H1 (cell line): ENCODE measurements at regions not wholly inside any gene's neighbourhood (a gene's known extent, or its start where the extent isn't known, plus 50 kb on each side); places are given as distances from the start of the nearest gene placed in this dataset.

ENCODE experiments used
- CTCF ChIA-PET: fragments of 300-600 bp; sonication (Branson Sonifier 250); formaldehyde crosslinking; loops from one replicate; lab custom pipeline; 2021; ENCODE audit not compliant: partially characterized antibody; lab: Charles Lee
- POLR2A ChIA-PET: fragments of 300-600 bp; sonication (Branson Sonifier 250); formaldehyde crosslinking; loops from one replicate; lab custom pipeline; 2021; ENCODE audit warnings: inconsistent platforms; ENCODE audit not compliant: partially characterized antibody; lab: Charles Lee
- DNase-seq, 2 experiments: peaks; one replicate each; pipeline versions ENCODE4 v3.0.0 to v3.0.0-alpha.2; 2010 to 2022; ENCODE audit warnings: low spot score in 2 of 2, low read depth in 1 of 2, mixed read lengths in 1 of 2
- FAIRE-seq: peaks from 2 replicates; lab custom pipeline; 2011; peaks lifted over from hg19 to GRCh38; lab: Jason Lieb, UNC
- H2AFZ ChIP-seq: 2 replicates; pipeline ENCODE4 v1.8.1; 2012; ENCODE audit warnings: low read length, inconsistent platforms
- H2AK5ac ChIP-seq: 2 replicates; pipeline ENCODE4 v1.6.1; 2013; ENCODE audit warnings: low read depth, low read length
- H2BK120ac ChIP-seq: replicated peaks from 2 replicates; pipeline ENCODE3; 2013; ENCODE audit warnings: low read depth, low read length, inconsistent platforms
- H2BK12ac ChIP-seq: 2 replicates; pipeline ENCODE4 v1.6.1; 2013; ENCODE audit warnings: low read depth, low read length
- H2BK15ac ChIP-seq: 2 replicates; pipeline ENCODE4 v1.6.1; 2013; ENCODE audit warnings: low read length
- H2BK20ac ChIP-seq: 2 replicates; pipeline ENCODE4 v1.6.1; 2013; ENCODE audit warnings: low read length
- H2BK5ac ChIP-seq: 2 replicates; pipeline ENCODE4 v1.6.1; 2013; ENCODE audit warnings: low read depth, low read length
- H3K14ac ChIP-seq: 2 replicates; pipeline ENCODE4 v1.6.1; 2013; ENCODE audit warnings: inconsistent platforms; ENCODE audit not compliant: insufficient read length
- H3K18ac ChIP-seq: 2 replicates; pipeline ENCODE4 v1.6.1; 2013; ENCODE audit warnings: low read length; ENCODE audit errors: extremely low read depth
- H3K23ac ChIP-seq: 2 replicates; pipeline ENCODE4 v1.6.1; 2013; ENCODE audit warnings: inconsistent platforms; ENCODE audit not compliant: insufficient read length
- H3K23me2 ChIP-seq: 2 replicates; pipeline ENCODE4 v1.6.1; 2013; ENCODE audit warnings: low read depth, low read length
- H3K27ac ChIP-seq: 2 replicates; pipeline ENCODE4 v1.6.1; 2011; ENCODE audit warnings: low read depth, low read length, inconsistent platforms
- H3K27me3 ChIP-seq, 4 experiments: replicated peaks in 1 of 4; 1 replicate in 1 of 4; 2 replicates in 3 of 4; pipeline versions ENCODE4 v1.6.1 to v1.8.1; 2011 to 2013; ENCODE audit warnings: low read length in 3 of 4, mild to moderate bottlenecking in 3 of 4, inconsistent platforms in 2 of 4, mixed read lengths in 2 of 4, moderate library complexity in 1 of 4; ENCODE audit not compliant: control insufficient read depth in 3 of 4, insufficient read depth in 3 of 4; ENCODE audit errors: extremely low read depth in 1 of 4
- H3K36me3 ChIP-seq, 4 experiments: 2 replicates each; pipeline versions ENCODE4 v1.6.1 to v1.8.1; 2011 to 2013; ENCODE audit warnings: mild to moderate bottlenecking in 4 of 4, low read length in 3 of 4, moderate library complexity in 2 of 4, control low read depth in 1 of 4, inconsistent platforms in 1 of 4; ENCODE audit not compliant: insufficient read depth in 4 of 4, control insufficient read depth in 2 of 4
- H3K4ac ChIP-seq: replicated peaks from 2 replicates; pipeline ENCODE3; 2013; ENCODE audit warnings: low read length, low read depth, mixed read lengths, inconsistent platforms; ENCODE audit not compliant: insufficient read length
- H3K4me1 ChIP-seq, 4 experiments: replicated peaks in 1 of 4; 1 replicate in 1 of 4; 2 replicates in 3 of 4; pipeline versions ENCODE4 v1.6.1 to v1.8.1; 2011 to 2013; ENCODE audit warnings: low read length in 3 of 4, inconsistent platforms in 2 of 4, mixed read lengths in 1 of 4; ENCODE audit not compliant: insufficient read depth in 4 of 4, control insufficient read depth in 3 of 4
- H3K4me2 ChIP-seq, 2 experiments: 2 replicates each; pipeline versions ENCODE4 v1.6.1 to v1.8.1; 2011 to 2013; ENCODE audit warnings: low read depth in 2 of 2, low read length in 2 of 2, control low read depth in 1 of 2, inconsistent platforms in 1 of 2, mild to moderate bottlenecking in 1 of 2; ENCODE audit not compliant: insufficient read depth in 1 of 2
- H3K4me3 ChIP-seq, 4 experiments: fragments of 200-600, 300-600 bp in 1 of 4; sonication (generic), shearing (Covaris generic), sonication (Bioruptor Twin) in 1 of 4; 2 replicates each; pipeline versions ENCODE4 v1.5.1 to v1.8.1; 2011 to 2016; ENCODE audit warnings: low read length in 4 of 4, low read depth in 3 of 4, control low read depth in 2 of 4, inconsistent platforms in 2 of 4, mild to moderate bottlenecking in 2 of 4, mixed read lengths in 1 of 4, moderate library complexity in 1 of 4; ENCODE audit not compliant: insufficient read depth in 2 of 4; ENCODE audit errors: extremely low read depth in 1 of 4
- H3K56ac ChIP-seq: replicated peaks from 2 replicates; pipeline ENCODE3; 2013; ENCODE audit warnings: low read depth, mild to moderate bottlenecking, mixed read lengths, low read length, inconsistent platforms; ENCODE audit not compliant: insufficient read length
- H3K79me1 ChIP-seq: 2 replicates; pipeline ENCODE4 v1.6.1; 2013; ENCODE audit warnings: low read depth, low read length, control low read depth
- H3K79me2 ChIP-seq, 2 experiments: 2 replicates each; pipeline versions ENCODE4 v1.6.1 to v1.8.1; 2012 to 2013; ENCODE audit warnings: low read length in 2 of 2, mild to moderate bottlenecking in 2 of 2, inconsistent platforms in 1 of 2; ENCODE audit not compliant: insufficient read depth in 2 of 2, control insufficient read depth in 1 of 2
- H3K9ac ChIP-seq, 4 experiments: replicated peaks in 1 of 4; 1 replicate in 1 of 4; 2 replicates in 3 of 4; pipeline versions ENCODE4 v1.6.1 to v1.8.1; 2011 to 2013; ENCODE audit warnings: low read depth in 3 of 4, low read length in 3 of 4, control low read depth in 2 of 4, mild to moderate bottlenecking in 2 of 4, moderate library complexity in 2 of 4, inconsistent platforms in 1 of 4; ENCODE audit errors: extremely low read depth in 1 of 4
- H3K9me3 ChIP-seq, 2 experiments: 2 replicates each; pipeline versions ENCODE4 v1.6.1 to v1.8.1; 2012 to 2013; ENCODE audit warnings: mild to moderate bottlenecking in 2 of 2, moderate library complexity in 2 of 2, control low read depth in 1 of 2, inconsistent platforms in 1 of 2, low read depth in 1 of 2, low read length in 1 of 2, mixed read lengths in 1 of 2; ENCODE audit not compliant: insufficient read depth in 2 of 2
- H4K20me1 ChIP-seq, 2 experiments: replicated peaks in 1 of 2; 2 replicates each; pipeline versions ENCODE3 to v1.8.1; 2011 to 2013; ENCODE audit warnings: inconsistent platforms in 2 of 2, low read length in 2 of 2, mild to moderate bottlenecking in 1 of 2; ENCODE audit not compliant: insufficient read depth in 2 of 2, control insufficient read depth in 1 of 2
- H4K5ac ChIP-seq: 2 replicates; pipeline ENCODE4 v1.6.1; 2013; ENCODE audit warnings: low read length, low read depth, mixed read lengths, inconsistent platforms; ENCODE audit not compliant: insufficient read length
- H4K8ac ChIP-seq: 2 replicates; pipeline ENCODE4 v1.8.0; 2013; ENCODE audit warnings: mild to moderate bottlenecking, moderate library complexity, low read length, inconsistent platforms; ENCODE audit not compliant: insufficient read depth; ENCODE audit errors: extremely low read depth
- H4K91ac ChIP-seq: replicated peaks from 2 replicates; pipeline ENCODE3; 2013; ENCODE audit warnings: low read length, mixed read lengths, inconsistent platforms; ENCODE audit not compliant: insufficient read length
- SP2 ChIP-seq: IDR thresholded peaks from 2 replicates; pipeline ENCODE4 v1.6.1; 2012; ENCODE audit warnings: mild to moderate bottlenecking, low read length, inconsistent platforms
- WGBS, 2 experiments: shearing (Covaris generic) in 1 of 2; methylation state at CpG; one replicate each; pipeline versions ENCODE4 v1.1.6 to v1.1.7; 2013 to 2015; ENCODE audit warnings: low lambda C conversion rate in 2 of 2, mixed read lengths in 2 of 2, inconsistent platforms in 1 of 2, low coverage in 1 of 2, missing lambda C conversion rate in 1 of 2; ENCODE audit not compliant: insufficient replicate concordance in 2 of 2, insufficient coverage in 1 of 2, insufficient read length in 1 of 2; ENCODE audit errors: extremely low coverage in 1 of 2, missing lambda C conversion rate in 1 of 2; 5-methylcytosine and 5-hydroxymethylcytosine counted together

GRCh38 chr10:10610171-10610570 lies 407.5 kb upstream of the CELF2 start:
- Histone ChIP-seq H3K4me2 (no peak overlapping the region), H3K9ac (no peak overlapping the region), H4K8ac (no peak overlapping the region), H4K91ac (no peak overlapping the region), H3K36me3 (no peaks in the 10 kb centered on the region), H2BK20ac (no peak overlapping the region), H2BK15ac (no peak overlapping the region), H3K14ac (no peak overlapping the region), H3K23me2 (no peaks in the 10 kb centered on the region), H3K56ac (no peak overlapping the region), H2BK5ac (no peak overlapping the region), H3K4ac (no peak overlapping the region), H2BK12ac (no peak overlapping the region), H3K27me3 (no peaks in the 10 kb centered on the region), H3K18ac (no peak overlapping the region), H2BK120ac (no peak overlapping the region), H3K4me3 (no peak overlapping the region), H2AFZ (no peak overlapping the region), H3K9me3 (no peaks in the 10 kb centered on the region), H3K27ac (no peak overlapping the region)
- POLR2A ChIA-PET: no interaction called here
- FAIRE-seq (no peak), DNase-seq (no peak)
- CTCF ChIA-PET: no interaction called here
- WGBS, 2 experiments: 90% methylated on average over 1 of the region's 1 CpG; no CpG with 5 or more reads in 1 of the 2 experiments
- TF ChIP-seq SP2: no peak
- TF ChIP-seq, all 59 proteins: peak for 0
- Histone ChIP-seq H4K20me1 (no peaks in the 10 kb centered on the region), H3K79me2 (no peaks in the 10 kb centered on the region), H2AK5ac (no peak overlapping the region), H3K4me1 (no peaks in the 10 kb centered on the region), H4K5ac (no peak overlapping the region), H3K23ac (no peak overlapping the region), H3K79me1 (no peaks in the 10 kb centered on the region)
